ENCODE measurements at regions not wholly inside any gene's neighbourhood (a gene's known extent, or its start where the extent isn't known, plus 50 kb on each side); places are given as distances from the start of the nearest gene placed in this dataset.

GRCh38 chr9:28547527-28547926 is 974.2 kb upstream of the C9orf72 start:
- H3K14ac ChIP-seq (replicated peaks; ENCODE audit: low read depth, low read length): no peak overlapping the region
- no peak overlapping the region for H3K4ac ChIP-seq (ENCODE audit: low read depth, low read length)
- H3K27ac ChIP-seq (ENCODE audit: insufficient read depth, low read length): no peak overlapping the region
- dilution Hi-C loops (cut with HindIII; ENCODE audit: low sequenced_read_pairs, unreplicated experiment): no loop called here
- H2BK15ac ChIP-seq (ENCODE audit: low read depth, low read length): no peak overlapping the region
- no peak overlapping the region for H2AFZ ChIP-seq (replicated peaks; ENCODE audit: low read length, poor library complexity)
- no peak overlapping the region for H3K56ac ChIP-seq (ENCODE audit: extremely low read depth, insufficient read depth, low read length)
- H3K4me3 ChIP-seq (ENCODE audit: insufficient read depth, low read depth, low read length): no peak overlapping the region
- no peak overlapping the region for H2BK20ac ChIP-seq (ENCODE audit: low read depth, low read length)
- H4K8ac ChIP-seq (ENCODE audit: low read depth in 2 of 2, low read length in 2 of 2): no peak overlapping the region
- no peaks in the 10 kb centered on the region for H4K20me1 ChIP-seq (ENCODE audit: insufficient read depth, low read length)
- H3K4me2 ChIP-seq (ENCODE audit: low read depth, low read length): no peak overlapping the region
- H2AK9ac ChIP-seq (replicated peaks; ENCODE audit: low read depth, low read length, poor library complexity): no peak overlapping the region
- no peak overlapping the region for H2BK120ac ChIP-seq (ENCODE audit: low read depth, low read length)
- no peak overlapping the region for H4K91ac ChIP-seq (ENCODE audit: insufficient read depth, low read depth, low read length)
- no peak for TF ChIP-seq BHLHE40 (IDR thresholded peaks at IDR 0.05; ENCODE audit: low read depth, low read length)
- no peak for TF ChIP-seq CEBPB (IDR thresholded peaks at IDR 0.05; ENCODE audit: low read depth, low read length)
- no peak for TF ChIP-seq CHD1 (IDR thresholded peaks at IDR 0.05; ENCODE audit: low read depth, low read length)
- no peak for TF ChIP-seq RFX5 (IDR thresholded peaks at IDR 0.05; ENCODE audit: low read depth, low read length)
- no peak for TF ChIP-seq NFE2L2 (IDR thresholded peaks at IDR 0.05; ENCODE audit: low read depth, low read length)
- no peak for TF ChIP-seq SMC3 (IDR thresholded peaks at IDR 0.05; ENCODE audit: low read depth, low read length)
- TF ChIP-seq, protein P1, sequence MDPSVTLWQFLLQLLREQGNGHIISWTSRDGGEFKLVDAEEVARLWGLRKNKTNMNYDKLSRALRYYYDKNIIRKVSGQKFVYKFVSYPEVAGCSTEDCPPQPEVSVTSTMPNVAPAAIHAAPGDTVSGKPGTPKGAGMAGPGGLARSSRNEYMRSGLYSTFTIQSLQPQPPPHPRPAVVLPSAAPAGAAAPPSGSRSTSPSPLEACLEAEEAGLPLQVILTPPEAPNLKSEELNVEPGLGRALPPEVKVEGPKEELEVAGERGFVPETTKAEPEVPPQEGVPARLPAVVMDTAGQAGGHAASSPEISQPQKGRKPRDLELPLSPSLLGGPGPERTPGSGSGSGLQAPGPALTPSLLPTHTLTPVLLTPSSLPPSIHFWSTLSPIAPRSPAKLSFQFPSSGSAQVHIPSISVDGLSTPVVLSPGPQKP (IDR thresholded peaks at IDR 0.05; ENCODE audit: borderline replicate concordance, low read depth, low read length): no peak
- intact Hi-C loops (cut with micrococcal nuclease): no loop called here
- CTCF ChIA-PET: no interaction called here
- BruUV-seq (replicated peaks): no TSS peak
- no peaks in the 10 kb centered on the region for H3K36me3 ChIP-seq (ENCODE audit: control insufficient read depth, insufficient read depth, low read length)
- H2BK5ac ChIP-seq (ENCODE audit: low read depth, low read length, poor library complexity, severe bottlenecking): no peak overlapping the region
- DNase-seq (no peak), ATAC-seq (ENCODE audit: low read depth) (no peak)
- no peak overlapping the region for H2AK5ac ChIP-seq (ENCODE audit: low read depth, low read length)
- H3K27me3 ChIP-seq (ENCODE audit: control insufficient read depth, insufficient read depth, low read length): no peaks in the 10 kb centered on the region
- no peaks in the 10 kb centered on the region for H3K4me1 ChIP-seq (ENCODE audit: control insufficient read depth, insufficient read depth, low read length)
- H3K9me1 ChIP-seq (ENCODE audit: insufficient read depth, low read length): no peaks in the 10 kb centered on the region
- peaks cover 2% of the 10 kb centered on the region; the same call in 1 of the 2 replicates for H3K9me3 ChIP-seq (ENCODE audit: control insufficient read depth, insufficient read depth, low read length)
- no peak overlapping the region for H3K18ac ChIP-seq (ENCODE audit: low read depth, low read length)
- in situ Hi-C loops (cut with MboI; ENCODE audit: low sequenced_read_pairs): no loop called here
- H3K79me1 ChIP-seq (ENCODE audit: low read depth in 1 of 2, low read length in 2 of 2): no peaks in the 10 kb centered on the region
- no peak overlapping the region for H3K9ac ChIP-seq (ENCODE audit: low read depth, low read length)
- POLR2A ChIA-PET (ENCODE audit: unreplicated experiment): no interaction called here
- WGBS, 2 experiments (ENCODE audit: extremely low coverage in 2 of 2, insufficient read length in 1 of 2): no CpG with 5 or more reads among the region's 2 CpGs
- H4K5ac ChIP-seq (ENCODE audit: low read depth, low read length): no peak overlapping the region
- H3K23ac ChIP-seq (ENCODE audit: low read depth, low read length): no peak overlapping the region
